ENCODE measurements at regions not wholly inside any gene's neighbourhood (a gene's known extent, or its start where the extent isn't known, plus 50 kb on each side); places are given as distances from the start of the nearest gene placed in this dataset.

DNA sequence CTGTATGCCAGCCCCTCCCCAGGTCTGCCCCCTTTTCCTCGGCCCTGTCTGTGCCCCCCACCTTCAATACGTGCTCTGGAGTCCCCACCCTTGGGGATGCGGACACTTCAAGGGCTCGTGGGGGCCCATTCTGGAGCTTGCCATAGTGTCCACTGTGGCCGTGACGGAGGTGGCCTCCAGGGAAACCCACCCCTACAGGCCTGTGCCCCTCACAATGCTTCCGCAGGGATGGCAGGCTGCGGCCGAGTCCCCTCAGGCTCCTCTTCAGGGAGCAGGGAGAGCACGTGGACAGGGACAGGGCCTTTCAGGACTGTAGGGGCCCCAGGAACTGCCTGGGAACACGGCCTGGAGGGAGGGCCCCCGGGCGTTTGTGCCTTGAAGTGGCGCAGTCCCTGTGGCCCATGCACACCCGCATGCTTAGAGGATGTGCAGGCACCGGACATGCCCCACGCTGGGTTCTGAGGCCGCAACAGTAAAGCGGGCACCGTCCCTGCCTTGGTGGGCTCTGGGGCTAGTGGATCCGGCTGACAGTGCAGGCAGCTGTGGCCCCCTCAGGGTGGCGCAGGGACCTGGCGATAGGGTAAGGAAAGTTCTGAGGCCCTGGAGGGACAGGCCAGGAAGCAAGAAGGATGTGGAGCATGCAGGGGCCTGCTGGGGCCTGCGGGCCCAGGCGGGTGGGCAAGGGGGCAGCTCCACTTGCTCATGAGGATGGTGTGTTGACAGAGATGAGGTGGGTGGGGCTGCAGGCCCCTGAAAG is 209.0 kb upstream of the RTL1 start:
- no peak overlapping the region for H3K4me3 ChIP-seq (ENCODE audit: control insufficient read depth in 1 of 2, extremely low read depth in 1 of 2, low read length in 1 of 2)
- CTCF ChIA-PET = no interaction called here

GRCh38 chr14:101113108-101113612 is 209.6 kb upstream of the RTL1 start:
- Mint-ChIP-seq H3K4me3 (no peak overlapping the region), H3K27me3 (peaks cover 0 to 14% of the 10 kb centered on the region in 2 donors), H3K9me3 (no peaks in the 10 kb centered on the region), H3K36me3 (no peaks in the 10 kb centered on the region), H3K4me1 (no peaks in the 10 kb centered on the region), H3K27ac (no peak overlapping the region)
- no peaks in the 10 kb centered on the region for H3K9me3 ChIP-seq
- 89% methylated on average over 4 of the region's 9 CpGs for WGBS (ENCODE audit: insufficient coverage)
- ATAC-seq (replicated peaks in 1 of 4) (no peak), DNase-seq (peak in 1 of 35 experiments; percentile 19)
- H3K4me1 ChIP-seq (ENCODE audit: control insufficient read depth in 1 of 2, extremely low read depth in 1 of 2, insufficient read depth in 2 of 2, low read length in 2 of 2) = no peaks in the 10 kb centered on the region
- ChIA-PET CTCF (no interaction called here), POLR2A (no interaction called here)
- H3K27ac ChIP-seq (ENCODE audit: low read length) = no peak overlapping the region
- peaks cover 0 to 24% of the 10 kb centered on the region in 2 experiments for H3K27me3 ChIP-seq (replicated peaks in 1 of 2; ENCODE audit: control insufficient read depth in 2 of 2, extremely low read depth in 1 of 2, insufficient read depth in 2 of 2, low read length in 1 of 2)
- H3K4me3 ChIP-seq (ENCODE audit: control insufficient read depth in 1 of 2, extremely low read depth in 1 of 2, low read length in 1 of 2) = no peak overlapping the region
- no peaks in the 10 kb centered on the region for H3K36me3 ChIP-seq (ENCODE audit: control insufficient read depth in 2 of 2, extremely low read depth in 1 of 2, insufficient read depth in 1 of 2, low read length in 1 of 2)

More for the DNA sequence above, 209.0 kb upstream of the RTL1 start:
- Histone ChIP-seq H3K27ac (ENCODE audit: low read length) (no peak overlapping the region), H3K27me3 (replicated peaks in 1 of 2; ENCODE audit: control insufficient read depth in 2 of 2, extremely low read depth in 1 of 2, insufficient read depth in 2 of 2, low read length in 1 of 2) (peaks cover 0 to 24% of the 10 kb centered on the region in 2 experiments), H3K36me3 (ENCODE audit: control insufficient read depth in 2 of 2, extremely low read depth in 1 of 2, insufficient read depth in 1 of 2, low read length in 1 of 2) (no peaks in the 10 kb centered on the region), H3K4me1 (ENCODE audit: control insufficient read depth in 1 of 2, extremely low read depth in 1 of 2, insufficient read depth in 2 of 2, low read length in 2 of 2) (no peaks in the 10 kb centered on the region), H3K9me3 (no peaks in the 10 kb centered on the region)
- Mint-ChIP-seq H3K27ac (no peak overlapping the region), H3K4me3 (no peak overlapping the region), H3K27me3 (peaks cover 0 to 8% of the 10 kb centered on the region in 2 donors), H3K36me3 (no peaks in the 10 kb centered on the region), H3K9me3 (no peaks in the 10 kb centered on the region), H3K4me1 (no peaks in the 10 kb centered on the region)
- DNase-seq = peak in 1 of 35 experiments; percentile 23
- WGBS (ENCODE audit: insufficient coverage) = 79% methylated on average over 23 of the region's 25 CpGs
- POLR2A ChIA-PET = no interaction called here
- no peak for ATAC-seq (replicated peaks in 1 of 4)

DNA sequence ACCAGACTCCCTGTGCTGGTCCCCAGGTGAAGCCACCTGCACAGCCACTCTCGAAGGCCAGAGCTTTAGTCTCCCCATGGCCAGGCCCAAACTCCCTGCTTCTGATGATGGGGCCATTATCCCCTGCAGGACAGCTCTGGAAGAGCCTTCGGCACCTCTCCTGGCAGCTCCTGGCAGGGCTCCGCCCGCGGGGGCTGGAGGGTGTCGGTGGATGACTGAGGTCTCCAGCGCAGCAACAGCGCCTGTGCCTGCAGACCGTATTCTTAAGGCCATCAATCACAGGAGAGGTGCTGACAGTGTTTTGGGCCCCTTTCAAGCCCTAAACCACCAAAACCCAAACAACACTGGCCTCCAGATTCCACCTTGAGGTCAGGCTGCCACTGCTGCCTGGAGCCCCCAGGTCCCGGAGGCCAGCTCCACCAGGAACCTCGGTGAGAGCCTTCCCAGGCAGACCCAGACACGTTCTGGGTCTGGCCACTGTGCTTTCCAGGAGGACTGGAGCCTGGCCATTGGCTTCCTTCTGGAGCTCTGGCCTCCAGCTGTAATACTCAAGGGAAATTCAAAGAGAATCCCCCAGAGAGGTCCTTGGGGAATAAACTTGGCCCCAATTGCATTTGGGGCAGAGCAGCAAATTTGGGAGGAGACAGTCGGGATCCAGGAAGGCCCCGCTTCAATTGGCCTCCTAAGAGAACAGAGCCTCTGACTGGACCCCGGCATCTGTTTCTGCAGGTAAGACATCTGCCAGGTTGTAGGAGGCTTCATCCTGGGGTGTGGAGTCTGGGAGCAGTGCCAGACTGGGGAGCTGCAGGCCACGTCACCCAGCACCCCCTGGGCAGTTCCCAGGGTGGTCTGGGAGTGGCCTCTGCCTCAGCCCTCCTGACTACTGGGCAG is 210.6 kb upstream of the RTL1 start:
- no peak overlapping the region for H3K4me3 ChIP-seq (ENCODE audit: control insufficient read depth in 1 of 2, extremely low read depth in 1 of 2, low read length in 1 of 2)
- Mint-ChIP-seq H3K27ac (no peak overlapping the region), H3K9me3 (no peaks in the 10 kb centered on the region), H3K27me3 (peaks cover 4 to 14% of the 10 kb centered on the region in 2 donors), H3K4me3 (no peak overlapping the region), H3K4me1 (peaks cover 0 to 2% (median 2%) of the 10 kb centered on the region in 3 donors), H3K36me3 (no peaks in the 10 kb centered on the region)
- no peaks in the 10 kb centered on the region for H3K4me1 ChIP-seq (ENCODE audit: control insufficient read depth in 1 of 2, extremely low read depth in 1 of 2, insufficient read depth in 2 of 2, low read length in 2 of 2)
- DNase-seq (peak in 1 of 35 experiments; percentile 17), ATAC-seq (replicated peaks in 1 of 4) (no peak)
- WGBS (ENCODE audit: insufficient coverage) = 67% methylated on average over 15 of the region's 16 CpGs
- H3K27ac ChIP-seq (ENCODE audit: low read length) = no peak overlapping the region
- H3K36me3 ChIP-seq (ENCODE audit: control insufficient read depth in 2 of 2, extremely low read depth in 1 of 2, insufficient read depth in 1 of 2, low read length in 1 of 2) = no peaks in the 10 kb centered on the region
- no peaks in the 10 kb centered on the region for H3K9me3 ChIP-seq
- ChIA-PET POLR2A (no interaction called here), CTCF (no interaction called here)
- peaks cover 0 to 26% of the 10 kb centered on the region in 2 experiments for H3K27me3 ChIP-seq (replicated peaks in 1 of 2; ENCODE audit: control insufficient read depth in 2 of 2, extremely low read depth in 1 of 2, insufficient read depth in 2 of 2, low read length in 1 of 2)

DNA sequence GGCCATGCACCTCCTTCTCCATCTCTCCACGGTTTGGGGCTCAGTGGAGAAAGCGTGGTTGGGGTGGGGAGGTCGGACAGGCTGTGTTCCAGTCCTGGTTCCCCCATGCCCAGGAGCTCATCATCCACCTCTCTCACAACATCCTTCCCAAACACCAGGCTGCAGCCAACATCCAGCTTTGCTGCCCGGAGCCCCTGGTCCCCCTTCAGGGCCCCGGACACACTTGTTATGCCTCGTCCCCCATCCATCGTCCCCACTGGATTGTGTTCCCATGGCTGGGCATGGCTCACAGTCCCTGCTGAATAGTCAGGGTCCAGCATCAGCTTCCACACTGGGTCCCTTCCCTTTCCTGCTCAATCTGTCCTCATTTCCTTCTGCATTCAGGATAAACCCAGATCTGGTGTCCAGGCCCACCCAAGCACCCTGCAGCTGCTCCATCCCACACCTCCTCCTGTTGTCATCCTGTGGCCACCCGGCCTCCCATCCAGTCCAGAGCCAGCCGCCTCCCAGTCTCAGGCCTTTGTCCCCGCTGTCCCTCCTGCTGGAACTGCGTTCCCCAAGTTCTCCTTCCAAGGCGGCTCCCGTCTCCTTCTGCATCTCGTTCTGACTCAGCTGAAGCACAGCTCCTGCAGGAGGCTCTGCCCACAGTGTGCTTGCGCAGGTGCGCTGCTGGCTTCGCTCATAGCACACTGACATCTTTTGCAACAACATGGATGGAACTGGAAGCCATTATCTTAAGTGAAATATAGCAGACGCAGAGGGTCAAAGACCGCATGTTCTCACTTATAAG is 211.4 kb upstream of the RTL1 start:
- H3K36me3 Mint-ChIP-seq = no peaks in the 10 kb centered on the region
- no peaks in the 10 kb centered on the region for H3K36me3 ChIP-seq (ENCODE audit: control insufficient read depth in 2 of 2, extremely low read depth in 1 of 2, insufficient read depth in 1 of 2, low read length in 1 of 2)
- peaks cover 7 to 14% of the 10 kb centered on the region in 2 donors for H3K27me3 Mint-ChIP-seq
- no peaks in the 10 kb centered on the region for H3K9me3 Mint-ChIP-seq
- ChIA-PET CTCF (no interaction called here), POLR2A (no interaction called here)
- H3K4me1 ChIP-seq (ENCODE audit: control insufficient read depth in 1 of 2, extremely low read depth in 1 of 2, insufficient read depth in 2 of 2, low read length in 2 of 2) = peaks cover 0 to 4% of the 10 kb centered on the region in 2 experiments
- WGBS (ENCODE audit: insufficient coverage) = 87% methylated on average over 15 of the region's 19 CpGs
- H3K27ac Mint-ChIP-seq = no peak overlapping the region
- no peak overlapping the region for H3K27ac ChIP-seq (ENCODE audit: low read length)
- DNase-seq = no peak
- H3K27me3 ChIP-seq (replicated peaks in 1 of 2; ENCODE audit: control insufficient read depth in 2 of 2, extremely low read depth in 1 of 2, insufficient read depth in 2 of 2, low read length in 1 of 2) = peaks cover 0 to 31% of the 10 kb centered on the region in 2 experiments
- H3K4me3 ChIP-seq (ENCODE audit: control insufficient read depth in 1 of 2, extremely low read depth in 1 of 2, low read length in 1 of 2) = no peak overlapping the region
- no peak for ATAC-seq (replicated peaks in 1 of 4)
- H3K4me3 Mint-ChIP-seq = no peak overlapping the region
- H3K4me1 Mint-ChIP-seq = peaks cover 3 to 7% (median 6%) of the 10 kb centered on the region in 3 donors
- H3K9me3 ChIP-seq = no peaks in the 10 kb centered on the region

DNA sequence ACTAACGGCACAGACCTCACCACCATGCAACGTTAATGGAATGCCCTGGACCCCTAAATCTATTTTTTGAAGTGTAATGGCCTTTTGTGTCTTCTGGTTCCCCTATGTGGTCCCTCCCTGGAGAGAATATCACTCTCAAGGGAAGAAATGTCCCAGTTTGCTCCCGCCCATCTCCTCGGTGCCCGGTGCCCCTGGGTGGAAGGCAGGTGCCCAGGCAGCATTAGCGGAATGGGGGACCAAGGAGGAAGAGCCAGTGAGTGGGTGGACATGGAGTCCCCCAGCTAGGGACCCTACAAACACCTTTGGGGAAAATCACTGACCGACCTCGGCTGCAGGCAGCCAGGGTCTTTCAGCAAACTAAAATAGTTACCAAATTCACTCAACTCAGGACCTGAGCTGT is 212.1 kb upstream of the RTL1 start:
- Mint-ChIP-seq H3K27ac (no peak overlapping the region), H3K36me3 (no peaks in the 10 kb centered on the region), H3K9me3 (no peaks in the 10 kb centered on the region), H3K4me1 (peaks cover 10 to 15% (median 14%) of the 10 kb centered on the region in 3 donors), H3K27me3 (peaks cover 7 to 14% of the 10 kb centered on the region in 2 donors), H3K4me3 (no peak overlapping the region)
- Histone ChIP-seq H3K4me1 (ENCODE audit: control insufficient read depth in 1 of 2, extremely low read depth in 1 of 2, insufficient read depth in 2 of 2, low read length in 2 of 2) (peaks cover 0 to 11% of the 10 kb centered on the region in 2 experiments), H3K27me3 (replicated peaks in 1 of 2; ENCODE audit: control insufficient read depth in 2 of 2, extremely low read depth in 1 of 2, insufficient read depth in 2 of 2, low read length in 1 of 2) (peaks cover 0 to 32% of the 10 kb centered on the region in 2 experiments), H3K27ac (ENCODE audit: low read length) (no peak overlapping the region), H3K9me3 (no peaks in the 10 kb centered on the region), H3K4me3 (ENCODE audit: control insufficient read depth in 1 of 2, extremely low read depth in 1 of 2, low read length in 1 of 2) (no peak overlapping the region), H3K36me3 (ENCODE audit: control insufficient read depth in 2 of 2, extremely low read depth in 1 of 2, insufficient read depth in 1 of 2, low read length in 1 of 2) (no peaks in the 10 kb centered on the region)
- ATAC-seq (replicated peaks in 1 of 4) (no peak), DNase-seq (no peak)
- CTCF ChIA-PET = no interaction called here
- POLR2A ChIA-PET = no interaction called here
- WGBS (ENCODE audit: insufficient coverage) = 81% methylated on average over 4 of the region's 8 CpGs

DNA sequence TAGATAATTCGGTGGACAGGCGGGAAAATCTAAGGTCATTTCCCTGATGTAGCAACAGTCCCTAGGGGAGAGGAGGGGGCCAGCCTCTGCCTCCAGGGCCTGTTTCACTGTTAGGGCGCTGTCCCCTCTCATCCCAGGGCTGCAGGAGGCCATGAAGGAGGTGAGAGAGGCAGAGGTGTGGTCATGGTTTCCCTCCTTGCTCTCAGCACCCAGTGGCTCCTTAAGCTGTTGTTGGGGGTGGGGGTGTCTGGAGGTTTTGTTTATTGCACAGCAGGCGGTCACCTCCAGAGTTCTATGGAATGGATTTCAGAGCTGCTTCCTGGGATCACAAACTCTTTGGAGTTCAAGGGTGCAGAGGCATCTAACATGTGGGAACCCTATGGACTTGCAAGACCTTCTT is 212.5 kb upstream of the RTL1 start:
- peaks cover 7 to 14% of the 10 kb centered on the region in 2 donors for H3K27me3 Mint-ChIP-seq
- no peaks in the 10 kb centered on the region for H3K36me3 ChIP-seq (ENCODE audit: control insufficient read depth in 2 of 2, extremely low read depth in 1 of 2, insufficient read depth in 1 of 2, low read length in 1 of 2)
- peaks cover 14 to 19% (median 16%) of the 10 kb centered on the region in 3 donors for H3K4me1 Mint-ChIP-seq
- DNase-seq (no peak), ATAC-seq (replicated peaks in 1 of 4) (no peak)
- ChIA-PET CTCF (no interaction called here), POLR2A (no interaction called here)
- WGBS (ENCODE audit: insufficient coverage) = 100% methylated on average over 3 of the region's 4 CpGs
- no peaks in the 10 kb centered on the region for H3K9me3 ChIP-seq
- no peaks in the 10 kb centered on the region for H3K36me3 Mint-ChIP-seq
- H3K4me3 Mint-ChIP-seq = no peak overlapping the region
- H3K27ac Mint-ChIP-seq = no peak overlapping the region
- H3K27ac ChIP-seq (ENCODE audit: low read length) = no peak overlapping the region
- peaks cover 0 to 15% of the 10 kb centered on the region in 2 experiments for H3K4me1 ChIP-seq (ENCODE audit: control insufficient read depth in 1 of 2, extremely low read depth in 1 of 2, insufficient read depth in 2 of 2, low read length in 2 of 2)
- peaks cover 0 to 36% of the 10 kb centered on the region in 2 experiments for H3K27me3 ChIP-seq (replicated peaks in 1 of 2; ENCODE audit: control insufficient read depth in 2 of 2, extremely low read depth in 1 of 2, insufficient read depth in 2 of 2, low read length in 1 of 2)
- H3K9me3 Mint-ChIP-seq = no peaks in the 10 kb centered on the region
- H3K4me3 ChIP-seq (ENCODE audit: control insufficient read depth in 1 of 2, extremely low read depth in 1 of 2, low read length in 1 of 2) = no peak overlapping the region

All from T-cell (primary cell).